ENCODE measurements at regions not wholly inside any gene's neighbourhood (a gene's known extent, or its start where the extent isn't known, plus 50 kb on each side); places are given as distances from the start of the nearest gene placed in this dataset.

DNA sequence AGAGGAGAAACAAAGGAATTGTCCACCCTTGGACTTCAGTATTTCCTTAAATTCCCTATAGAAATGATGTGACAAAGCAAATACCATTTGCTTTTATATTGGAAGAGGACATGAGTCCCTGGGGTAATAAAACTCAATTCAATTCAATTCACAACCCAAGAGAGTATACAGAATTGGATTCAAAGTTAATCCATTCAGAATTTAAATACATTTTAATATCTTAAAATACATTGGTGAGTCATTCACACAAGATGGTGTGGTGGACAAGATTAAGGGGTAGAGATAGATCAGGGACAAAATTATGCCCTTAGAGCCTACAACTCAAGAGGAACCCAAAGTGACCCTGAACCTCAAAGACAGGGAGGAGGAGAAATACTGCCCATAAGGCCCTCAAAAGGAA is 495.0 kb upstream of the TMPO start:
- TF ChIP-seq, protein P1, sequence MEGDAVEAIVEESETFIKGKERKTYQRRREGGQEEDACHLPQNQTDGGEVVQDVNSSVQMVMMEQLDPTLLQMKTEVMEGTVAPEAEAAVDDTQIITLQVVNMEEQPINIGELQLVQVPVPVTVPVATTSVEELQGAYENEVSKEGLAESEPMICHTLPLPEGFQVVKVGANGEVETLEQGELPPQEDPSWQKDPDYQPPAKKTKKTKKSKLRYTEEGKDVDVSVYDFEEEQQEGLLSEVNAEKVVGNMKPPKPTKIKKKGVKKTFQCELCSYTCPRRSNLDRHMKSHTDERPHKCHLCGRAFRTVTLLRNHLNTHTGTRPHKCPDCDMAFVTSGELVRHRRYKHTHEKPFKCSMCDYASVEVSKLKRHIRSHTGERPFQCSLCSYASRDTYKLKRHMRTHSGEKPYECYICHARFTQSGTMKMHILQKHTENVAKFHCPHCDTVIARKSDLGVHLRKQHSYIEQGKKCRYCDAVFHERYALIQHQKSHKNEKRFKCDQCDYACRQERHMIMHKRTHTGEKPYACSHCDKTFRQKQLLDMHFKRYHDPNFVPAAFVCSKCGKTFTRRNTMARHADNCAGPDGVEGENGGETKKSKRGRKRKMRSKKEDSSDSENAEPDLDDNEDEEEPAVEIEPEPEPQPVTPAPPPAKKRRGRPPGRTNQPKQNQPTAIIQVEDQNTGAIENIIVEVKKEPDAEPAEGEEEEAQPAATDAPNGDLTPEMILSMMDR (IDR thresholded peaks at IDR 0.05; ENCODE audit: insufficient read depth, low read depth, low read length, missing control alignments) = no peak
- DNase-seq (ENCODE audit: low read depth) = no peak
- no peak overlapping the region for H3K4me3 ChIP-seq (ENCODE audit: low read length)

DNA sequence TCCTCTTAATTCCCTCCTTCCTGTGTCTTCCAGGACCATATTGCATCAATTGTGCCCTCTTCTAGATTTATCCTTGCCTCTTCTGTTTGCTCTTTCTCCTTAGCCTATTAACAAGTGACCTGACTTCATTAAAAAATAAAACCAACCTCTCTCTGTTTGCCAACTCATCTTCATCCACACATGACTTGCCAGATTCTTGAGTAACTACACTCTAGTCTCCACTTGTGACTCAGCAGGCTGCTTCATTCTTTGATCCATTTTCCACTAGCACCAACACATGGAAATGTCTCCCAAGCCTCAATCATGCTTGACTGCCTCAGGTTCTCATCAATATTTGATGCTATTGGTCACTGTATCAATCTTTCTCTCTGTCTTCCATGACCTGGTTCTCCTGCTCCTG is 492.4 kb upstream of the TMPO start:
- TF ChIP-seq, protein P1 (IDR thresholded peaks at IDR 0.05; ENCODE audit: insufficient read depth, low read depth, low read length, missing control alignments) = no peak
- peak; percentile 42 for DNase-seq (ENCODE audit: low read depth)

DNA sequence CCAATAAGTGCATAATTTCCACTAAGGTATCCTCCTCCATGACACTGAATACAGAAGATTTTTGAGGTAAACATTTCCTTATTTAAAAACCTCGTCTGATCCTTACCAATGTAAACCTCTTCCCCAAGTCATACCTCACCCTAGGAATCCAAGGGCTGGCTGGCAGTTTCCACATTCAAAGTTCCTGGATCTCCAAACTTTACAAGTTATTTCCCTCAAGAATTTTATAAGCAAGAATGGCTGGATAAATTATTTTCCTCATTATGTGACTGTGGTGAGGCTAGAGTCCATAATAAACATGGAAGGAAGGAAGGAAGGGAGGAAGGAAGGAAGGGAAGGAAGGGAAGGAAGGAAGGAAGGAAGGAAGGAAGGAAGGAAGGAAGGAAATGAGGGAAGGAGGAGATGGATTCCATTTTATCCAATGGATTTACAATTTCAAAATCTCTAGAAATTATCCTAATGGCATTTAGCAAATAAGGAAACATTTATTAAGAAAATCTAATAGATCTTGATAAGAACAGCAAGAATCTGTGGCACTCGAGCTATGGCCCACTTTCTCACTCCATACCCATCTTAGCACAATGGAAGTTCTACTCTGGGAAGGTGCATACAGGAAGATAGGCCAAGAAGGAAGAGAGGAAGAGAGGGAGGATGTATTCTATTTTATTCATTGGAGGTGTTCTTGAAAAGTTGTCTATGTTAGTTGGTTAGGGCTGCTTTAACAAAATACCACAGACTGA is 477.8 kb upstream of the TMPO start:
- DNase-seq (ENCODE audit: low read depth) = no peak
- H3K4me3 ChIP-seq (ENCODE audit: low read length) = no peak overlapping the region
- TF ChIP-seq, protein P1 (IDR thresholded peaks at IDR 0.05; ENCODE audit: insufficient read depth, low read depth, low read length, missing control alignments) = no peak

More for the DNA sequence above, 492.4 kb upstream of the TMPO start:
- no peak overlapping the region for H3K4me3 ChIP-seq (ENCODE audit: low read length)

- TF ChIP-seq, protein P1 (IDR thresholded peaks at IDR 0.05; ENCODE audit: insufficient read depth, low read depth, low read length, missing control alignments) = no peak
- DNase-seq (ENCODE audit: low read depth) = no peak
- no peak overlapping the region for H3K4me3 ChIP-seq (ENCODE audit: low read length)
Observed at GRCh38 chr12:98042668-98043067, 472.7 kb upstream of the TMPO start.

DNA sequence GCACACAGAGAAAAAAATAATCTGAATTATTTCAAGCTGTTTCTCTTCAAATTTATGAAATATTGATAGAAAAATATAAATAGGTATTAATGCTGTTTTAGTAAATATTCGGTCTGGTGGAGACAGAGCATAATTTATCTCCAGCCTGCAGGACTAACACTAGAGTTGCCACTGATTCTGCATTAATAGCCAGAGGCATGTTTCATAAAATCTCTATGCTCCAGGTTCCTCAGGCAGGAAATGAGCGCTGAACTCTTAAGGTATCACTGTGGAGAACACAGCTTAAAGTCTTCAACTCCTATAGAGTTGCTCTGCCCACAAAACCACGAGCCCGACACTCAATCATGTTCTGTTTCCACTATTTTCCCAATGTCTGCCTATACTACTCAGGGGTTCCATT is 470.0 kb upstream of the TMPO start:
- no peak for DNase-seq (ENCODE audit: low read depth)
- no peak overlapping the region for H3K4me3 ChIP-seq (ENCODE audit: low read length)
- TF ChIP-seq, protein P1 (IDR thresholded peaks at IDR 0.05; ENCODE audit: insufficient read depth, low read depth, low read length, missing control alignments) = no peak

DNA sequence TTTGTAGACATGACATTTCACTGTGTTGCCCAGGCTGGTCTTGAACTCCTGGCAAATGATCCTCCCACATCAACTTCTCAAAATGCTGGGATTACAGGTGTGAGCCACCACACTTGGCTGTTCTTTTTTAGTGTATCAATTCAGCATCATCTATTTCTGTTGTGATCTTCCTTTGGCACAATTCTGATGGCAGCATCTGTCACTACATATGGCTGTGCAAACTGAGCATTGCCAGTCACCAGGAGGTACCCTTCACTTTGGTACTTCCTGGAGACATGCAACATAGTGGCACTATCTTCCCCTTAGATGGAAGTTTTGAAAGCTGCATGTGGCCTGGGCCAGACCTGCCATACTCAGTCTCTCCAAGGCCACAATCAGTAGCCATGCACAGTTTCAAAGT is 467.1 kb upstream of the TMPO start:
- TF ChIP-seq, protein P1 (IDR thresholded peaks at IDR 0.05; ENCODE audit: insufficient read depth, low read depth, low read length, missing control alignments) = no peak
- no peak for DNase-seq (ENCODE audit: low read depth)
- no peak overlapping the region for H3K4me3 ChIP-seq (ENCODE audit: low read length)

DNA sequence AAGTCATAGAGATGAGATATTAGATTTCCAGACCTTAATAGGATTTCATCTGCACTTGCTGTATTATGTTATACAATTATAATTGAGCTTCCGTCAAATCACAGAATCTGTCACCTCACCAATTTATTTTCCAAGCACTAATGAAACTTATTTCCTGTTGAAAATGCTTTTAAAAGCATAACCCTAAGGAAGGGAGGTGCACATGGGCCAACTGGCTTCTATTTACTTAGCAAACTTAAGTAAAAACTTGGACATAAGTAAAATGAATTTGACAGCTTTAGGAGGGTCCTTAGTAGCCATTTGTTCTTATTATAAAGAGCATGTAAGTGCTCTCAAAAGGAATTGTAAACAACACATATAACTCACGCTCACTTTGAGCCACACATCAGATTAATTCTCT is 462.2 kb upstream of the TMPO start:
- H3K4me3 ChIP-seq (ENCODE audit: low read length) = no peak overlapping the region
- no peak for DNase-seq (ENCODE audit: low read depth)
- TF ChIP-seq, protein P1 (IDR thresholded peaks at IDR 0.05; ENCODE audit: insufficient read depth, low read depth, low read length, missing control alignments) = no peak
